H1 (cell line): ENCODE measurements at regions not wholly inside any gene's neighbourhood (a gene's known extent, or its start where the extent isn't known, plus 50 kb on each side); places are given as distances from the start of the nearest gene placed in this dataset.

Experiments used
- CTCF ChIA-PET: fragments of 300-600 bp; sonication (Branson Sonifier 250); formaldehyde crosslinking; loops from one replicate; lab custom pipeline; 2021; ENCODE audit not compliant: partially characterized antibody; lab: Charles Lee
- POLR2A ChIA-PET: fragments of 300-600 bp; sonication (Branson Sonifier 250); formaldehyde crosslinking; loops from one replicate; lab custom pipeline; 2021; ENCODE audit warnings: inconsistent platforms; ENCODE audit not compliant: partially characterized antibody; lab: Charles Lee
- DNase-seq, 2 experiments: peaks; one replicate each; pipeline versions ENCODE4 v3.0.0 to v3.0.0-alpha.2; 2010 to 2022; ENCODE audit warnings: low spot score in 2 of 2, low read depth in 1 of 2, mixed read lengths in 1 of 2
- FAIRE-seq: peaks from 2 replicates; lab custom pipeline; 2011; peaks lifted over from hg19 to GRCh38; lab: Jason Lieb, UNC
- H2AFZ ChIP-seq: 2 replicates; pipeline ENCODE4 v1.8.1; 2012; ENCODE audit warnings: low read length, inconsistent platforms
- H2AK5ac ChIP-seq: 2 replicates; pipeline ENCODE4 v1.6.1; 2013; ENCODE audit warnings: low read depth, low read length
- H2BK120ac ChIP-seq: replicated peaks from 2 replicates; pipeline ENCODE3; 2013; ENCODE audit warnings: low read depth, low read length, inconsistent platforms
- H2BK12ac ChIP-seq: 2 replicates; pipeline ENCODE4 v1.6.1; 2013; ENCODE audit warnings: low read depth, low read length
- H2BK15ac ChIP-seq: 2 replicates; pipeline ENCODE4 v1.6.1; 2013; ENCODE audit warnings: low read length
- H2BK20ac ChIP-seq: 2 replicates; pipeline ENCODE4 v1.6.1; 2013; ENCODE audit warnings: low read length
- H2BK5ac ChIP-seq: 2 replicates; pipeline ENCODE4 v1.6.1; 2013; ENCODE audit warnings: low read depth, low read length
- H3K14ac ChIP-seq: 2 replicates; pipeline ENCODE4 v1.6.1; 2013; ENCODE audit warnings: inconsistent platforms; ENCODE audit not compliant: insufficient read length
- H3K18ac ChIP-seq: 2 replicates; pipeline ENCODE4 v1.6.1; 2013; ENCODE audit warnings: low read length; ENCODE audit errors: extremely low read depth
- H3K23ac ChIP-seq: 2 replicates; pipeline ENCODE4 v1.6.1; 2013; ENCODE audit warnings: inconsistent platforms; ENCODE audit not compliant: insufficient read length
- H3K23me2 ChIP-seq: 2 replicates; pipeline ENCODE4 v1.6.1; 2013; ENCODE audit warnings: low read depth, low read length
- H3K27ac ChIP-seq: 2 replicates; pipeline ENCODE4 v1.6.1; 2011; ENCODE audit warnings: low read depth, low read length, inconsistent platforms
- H3K27me3 ChIP-seq, 4 experiments: replicated peaks in 1 of 4; 1 replicate in 1 of 4; 2 replicates in 3 of 4; pipeline versions ENCODE4 v1.6.1 to v1.8.1; 2011 to 2013; ENCODE audit warnings: low read length in 3 of 4, mild to moderate bottlenecking in 3 of 4, inconsistent platforms in 2 of 4, mixed read lengths in 2 of 4, moderate library complexity in 1 of 4; ENCODE audit not compliant: control insufficient read depth in 3 of 4, insufficient read depth in 3 of 4; ENCODE audit errors: extremely low read depth in 1 of 4
- H3K36me3 ChIP-seq, 4 experiments: 2 replicates each; pipeline versions ENCODE4 v1.6.1 to v1.8.1; 2011 to 2013; ENCODE audit warnings: mild to moderate bottlenecking in 4 of 4, low read length in 3 of 4, moderate library complexity in 2 of 4, control low read depth in 1 of 4, inconsistent platforms in 1 of 4; ENCODE audit not compliant: insufficient read depth in 4 of 4, control insufficient read depth in 2 of 4
- H3K4ac ChIP-seq: replicated peaks from 2 replicates; pipeline ENCODE3; 2013; ENCODE audit warnings: low read length, low read depth, mixed read lengths, inconsistent platforms; ENCODE audit not compliant: insufficient read length
- H3K4me1 ChIP-seq, 4 experiments: replicated peaks in 1 of 4; 1 replicate in 1 of 4; 2 replicates in 3 of 4; pipeline versions ENCODE4 v1.6.1 to v1.8.1; 2011 to 2013; ENCODE audit warnings: low read length in 3 of 4, inconsistent platforms in 2 of 4, mixed read lengths in 1 of 4; ENCODE audit not compliant: insufficient read depth in 4 of 4, control insufficient read depth in 3 of 4
- H3K4me2 ChIP-seq, 2 experiments: 2 replicates each; pipeline versions ENCODE4 v1.6.1 to v1.8.1; 2011 to 2013; ENCODE audit warnings: low read depth in 2 of 2, low read length in 2 of 2, control low read depth in 1 of 2, inconsistent platforms in 1 of 2, mild to moderate bottlenecking in 1 of 2; ENCODE audit not compliant: insufficient read depth in 1 of 2
- H3K4me3 ChIP-seq, 4 experiments: fragments of 200-600, 300-600 bp in 1 of 4; sonication (generic), shearing (Covaris generic), sonication (Bioruptor Twin) in 1 of 4; 2 replicates each; pipeline versions ENCODE4 v1.5.1 to v1.8.1; 2011 to 2016; ENCODE audit warnings: low read length in 4 of 4, low read depth in 3 of 4, control low read depth in 2 of 4, inconsistent platforms in 2 of 4, mild to moderate bottlenecking in 2 of 4, mixed read lengths in 1 of 4, moderate library complexity in 1 of 4; ENCODE audit not compliant: insufficient read depth in 2 of 4; ENCODE audit errors: extremely low read depth in 1 of 4
- H3K56ac ChIP-seq: replicated peaks from 2 replicates; pipeline ENCODE3; 2013; ENCODE audit warnings: low read depth, mild to moderate bottlenecking, mixed read lengths, low read length, inconsistent platforms; ENCODE audit not compliant: insufficient read length
- H3K79me1 ChIP-seq: 2 replicates; pipeline ENCODE4 v1.6.1; 2013; ENCODE audit warnings: low read depth, low read length, control low read depth
- H3K79me2 ChIP-seq, 2 experiments: 2 replicates each; pipeline versions ENCODE4 v1.6.1 to v1.8.1; 2012 to 2013; ENCODE audit warnings: low read length in 2 of 2, mild to moderate bottlenecking in 2 of 2, inconsistent platforms in 1 of 2; ENCODE audit not compliant: insufficient read depth in 2 of 2, control insufficient read depth in 1 of 2
- H3K9ac ChIP-seq, 4 experiments: replicated peaks in 1 of 4; 1 replicate in 1 of 4; 2 replicates in 3 of 4; pipeline versions ENCODE4 v1.6.1 to v1.8.1; 2011 to 2013; ENCODE audit warnings: low read depth in 3 of 4, low read length in 3 of 4, control low read depth in 2 of 4, mild to moderate bottlenecking in 2 of 4, moderate library complexity in 2 of 4, inconsistent platforms in 1 of 4; ENCODE audit errors: extremely low read depth in 1 of 4
- H3K9me3 ChIP-seq, 2 experiments: 2 replicates each; pipeline versions ENCODE4 v1.6.1 to v1.8.1; 2012 to 2013; ENCODE audit warnings: mild to moderate bottlenecking in 2 of 2, moderate library complexity in 2 of 2, control low read depth in 1 of 2, inconsistent platforms in 1 of 2, low read depth in 1 of 2, low read length in 1 of 2, mixed read lengths in 1 of 2; ENCODE audit not compliant: insufficient read depth in 2 of 2
- H4K20me1 ChIP-seq, 2 experiments: replicated peaks in 1 of 2; 2 replicates each; pipeline versions ENCODE3 to v1.8.1; 2011 to 2013; ENCODE audit warnings: inconsistent platforms in 2 of 2, low read length in 2 of 2, mild to moderate bottlenecking in 1 of 2; ENCODE audit not compliant: insufficient read depth in 2 of 2, control insufficient read depth in 1 of 2
- H4K5ac ChIP-seq: 2 replicates; pipeline ENCODE4 v1.6.1; 2013; ENCODE audit warnings: low read length, low read depth, mixed read lengths, inconsistent platforms; ENCODE audit not compliant: insufficient read length
- H4K8ac ChIP-seq: 2 replicates; pipeline ENCODE4 v1.8.0; 2013; ENCODE audit warnings: mild to moderate bottlenecking, moderate library complexity, low read length, inconsistent platforms; ENCODE audit not compliant: insufficient read depth; ENCODE audit errors: extremely low read depth
- H4K91ac ChIP-seq: replicated peaks from 2 replicates; pipeline ENCODE3; 2013; ENCODE audit warnings: low read length, mixed read lengths, inconsistent platforms; ENCODE audit not compliant: insufficient read length
- CHD1 ChIP-seq: IDR thresholded peaks from 2 replicates; pipeline ENCODE4 v1.6.1; 2012; ENCODE audit warnings: low read depth, low read length, improper control_type of control experiment
- TCF12 ChIP-seq: IDR thresholded peaks from 2 replicates; pipeline ENCODE4 v1.6.1; 2011; ENCODE audit warnings: low read depth, mild to moderate bottlenecking, low read length
- WGBS, 2 experiments: shearing (Covaris generic) in 1 of 2; methylation state at CpG; one replicate each; pipeline versions ENCODE4 v1.1.6 to v1.1.7; 2013 to 2015; ENCODE audit warnings: low lambda C conversion rate in 2 of 2, mixed read lengths in 2 of 2, inconsistent platforms in 1 of 2, low coverage in 1 of 2, missing lambda C conversion rate in 1 of 2; ENCODE audit not compliant: insufficient replicate concordance in 2 of 2, insufficient coverage in 1 of 2, insufficient read length in 1 of 2; ENCODE audit errors: extremely low coverage in 1 of 2, missing lambda C conversion rate in 1 of 2; 5-methylcytosine and 5-hydroxymethylcytosine counted together
- TF ChIP-seq, protein P1 (sequence below): IDR thresholded peaks from 2 replicates; pipeline ENCODE4 v1.6.1; 2011; ENCODE audit warnings: low read length, improper control_type of control experiment

DNA sequence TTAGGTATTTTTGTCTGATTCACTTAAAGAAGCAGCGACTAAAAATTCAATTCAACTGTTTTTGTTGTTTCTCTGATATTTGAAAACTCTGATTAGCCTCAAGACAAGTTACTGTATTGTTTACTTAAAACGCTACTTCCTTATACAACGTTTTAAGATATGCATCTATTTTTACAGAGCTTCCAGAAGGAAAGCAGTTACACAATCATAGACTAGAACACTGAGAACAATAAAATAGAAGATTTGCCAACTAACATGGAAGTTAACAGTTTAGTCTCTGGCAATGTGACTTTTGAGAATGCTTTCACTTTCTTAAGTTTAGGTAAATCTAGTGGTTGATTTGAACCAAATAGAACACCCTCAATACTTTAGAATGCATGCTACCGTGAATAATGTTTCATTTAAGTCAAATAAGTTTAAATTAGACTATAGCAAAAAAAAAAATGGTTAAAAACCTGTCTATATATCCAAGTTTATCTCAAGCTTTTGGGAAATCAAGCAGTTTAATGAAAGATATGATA lies 614.8 kb downstream of the DACH1 start:
- Histone ChIP-seq H3K4me1 (no peaks in the 10 kb centered on the region), H4K5ac (no peak overlapping the region), H3K4me3 (no peak overlapping the region), H3K79me2 (no peaks in the 10 kb centered on the region), H3K23me2 (no peaks in the 10 kb centered on the region), H2BK15ac (no peak overlapping the region), H3K23ac (no peak overlapping the region), H3K79me1 (no peaks in the 10 kb centered on the region), H3K4ac (no peak overlapping the region), H2BK5ac (no peak overlapping the region), H4K20me1 (no peaks in the 10 kb centered on the region), H3K4me2 (no peak overlapping the region), H2BK20ac (no peak overlapping the region), H2AK5ac (no peak overlapping the region), H3K14ac (no peak overlapping the region), H2AFZ (no peak overlapping the region), H2BK12ac (no peak overlapping the region), H3K18ac (no peak overlapping the region), H3K9ac (no peak overlapping the region), H2BK120ac (no peak overlapping the region), H3K56ac (no peak overlapping the region), H3K27me3 (no peaks in the 10 kb centered on the region), H4K8ac (no peak overlapping the region), H3K36me3 (no peaks in the 10 kb centered on the region), H3K9me3 (no peaks in the 10 kb centered on the region), H3K27ac (no peak overlapping the region), H4K91ac (no peak overlapping the region)
- CTCF ChIA-PET, result interaction anchor here (1.1 to 1.4 kb wide), 2 partner anchors 11 to 447 kb away, joined by 3 read pairs; no protein-coding TSS in a partner anchor
- DNase-seq (no peak), FAIRE-seq (no peak)
- POLR2A ChIA-PET, result no interaction called here
- 85% methylated on average over 4 of the region's 4 CpGs; no CpG with 5 or more reads in 1 of the 2 experiments for WGBS, 2 experiments
- TF ChIP-seq, protein P1, sequence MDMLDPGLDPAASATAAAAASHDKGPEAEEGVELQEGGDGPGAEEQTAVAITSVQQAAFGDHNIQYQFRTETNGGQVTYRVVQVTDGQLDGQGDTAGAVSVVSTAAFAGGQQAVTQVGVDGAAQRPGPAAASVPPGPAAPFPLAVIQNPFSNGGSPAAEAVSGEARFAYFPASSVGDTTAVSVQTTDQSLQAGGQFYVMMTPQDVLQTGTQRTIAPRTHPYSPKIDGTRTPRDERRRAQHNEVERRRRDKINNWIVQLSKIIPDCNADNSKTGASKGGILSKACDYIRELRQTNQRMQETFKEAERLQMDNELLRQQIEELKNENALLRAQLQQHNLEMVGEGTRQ, result no peak
- TF ChIP-seq TCF12, result no peak
- no peak for TF ChIP-seq CHD1
